H1 (cell line): ENCODE measurements at regions not wholly inside any gene's neighbourhood (a gene's known extent, or its start where the extent isn't known, plus 50 kb on each side); places are given as distances from the start of the nearest gene placed in this dataset.

ENCODE experiments used
- CTCF ChIA-PET: fragments of 300-600 bp; sonication (Branson Sonifier 250); formaldehyde crosslinking; loops from one replicate; lab custom pipeline; 2021; ENCODE audit not compliant: partially characterized antibody; lab: Charles Lee
- POLR2A ChIA-PET: fragments of 300-600 bp; sonication (Branson Sonifier 250); formaldehyde crosslinking; loops from one replicate; lab custom pipeline; 2021; ENCODE audit warnings: inconsistent platforms; ENCODE audit not compliant: partially characterized antibody; lab: Charles Lee
- DNase-seq, 2 experiments: peaks; one replicate each; pipeline versions ENCODE4 v3.0.0 to v3.0.0-alpha.2; 2010 to 2022; ENCODE audit warnings: low spot score in 2 of 2, low read depth in 1 of 2, mixed read lengths in 1 of 2
- FAIRE-seq: peaks from 2 replicates; lab custom pipeline; 2011; peaks lifted over from hg19 to GRCh38; lab: Jason Lieb, UNC
- H2AFZ ChIP-seq: 2 replicates; pipeline ENCODE4 v1.8.1; 2012; ENCODE audit warnings: low read length, inconsistent platforms
- H2AK5ac ChIP-seq: 2 replicates; pipeline ENCODE4 v1.6.1; 2013; ENCODE audit warnings: low read depth, low read length
- H2BK120ac ChIP-seq: replicated peaks from 2 replicates; pipeline ENCODE3; 2013; ENCODE audit warnings: low read depth, low read length, inconsistent platforms
- H2BK12ac ChIP-seq: 2 replicates; pipeline ENCODE4 v1.6.1; 2013; ENCODE audit warnings: low read depth, low read length
- H2BK15ac ChIP-seq: 2 replicates; pipeline ENCODE4 v1.6.1; 2013; ENCODE audit warnings: low read length
- H2BK20ac ChIP-seq: 2 replicates; pipeline ENCODE4 v1.6.1; 2013; ENCODE audit warnings: low read length
- H2BK5ac ChIP-seq: 2 replicates; pipeline ENCODE4 v1.6.1; 2013; ENCODE audit warnings: low read depth, low read length
- H3K14ac ChIP-seq: 2 replicates; pipeline ENCODE4 v1.6.1; 2013; ENCODE audit warnings: inconsistent platforms; ENCODE audit not compliant: insufficient read length
- H3K18ac ChIP-seq: 2 replicates; pipeline ENCODE4 v1.6.1; 2013; ENCODE audit warnings: low read length; ENCODE audit errors: extremely low read depth
- H3K23ac ChIP-seq: 2 replicates; pipeline ENCODE4 v1.6.1; 2013; ENCODE audit warnings: inconsistent platforms; ENCODE audit not compliant: insufficient read length
- H3K23me2 ChIP-seq: 2 replicates; pipeline ENCODE4 v1.6.1; 2013; ENCODE audit warnings: low read depth, low read length
- H3K27ac ChIP-seq: 2 replicates; pipeline ENCODE4 v1.6.1; 2011; ENCODE audit warnings: low read depth, low read length, inconsistent platforms
- H3K27me3 ChIP-seq, 4 experiments: replicated peaks in 1 of 4; 1 replicate in 1 of 4; 2 replicates in 3 of 4; pipeline versions ENCODE4 v1.6.1 to v1.8.1; 2011 to 2013; ENCODE audit warnings: low read length in 3 of 4, mild to moderate bottlenecking in 3 of 4, inconsistent platforms in 2 of 4, mixed read lengths in 2 of 4, moderate library complexity in 1 of 4; ENCODE audit not compliant: control insufficient read depth in 3 of 4, insufficient read depth in 3 of 4; ENCODE audit errors: extremely low read depth in 1 of 4
- H3K36me3 ChIP-seq, 4 experiments: 2 replicates each; pipeline versions ENCODE4 v1.6.1 to v1.8.1; 2011 to 2013; ENCODE audit warnings: mild to moderate bottlenecking in 4 of 4, low read length in 3 of 4, moderate library complexity in 2 of 4, control low read depth in 1 of 4, inconsistent platforms in 1 of 4; ENCODE audit not compliant: insufficient read depth in 4 of 4, control insufficient read depth in 2 of 4
- H3K4ac ChIP-seq: replicated peaks from 2 replicates; pipeline ENCODE3; 2013; ENCODE audit warnings: low read length, low read depth, mixed read lengths, inconsistent platforms; ENCODE audit not compliant: insufficient read length
- H3K4me1 ChIP-seq, 4 experiments: replicated peaks in 1 of 4; 1 replicate in 1 of 4; 2 replicates in 3 of 4; pipeline versions ENCODE4 v1.6.1 to v1.8.1; 2011 to 2013; ENCODE audit warnings: low read length in 3 of 4, inconsistent platforms in 2 of 4, mixed read lengths in 1 of 4; ENCODE audit not compliant: insufficient read depth in 4 of 4, control insufficient read depth in 3 of 4
- H3K4me2 ChIP-seq, 2 experiments: 2 replicates each; pipeline versions ENCODE4 v1.6.1 to v1.8.1; 2011 to 2013; ENCODE audit warnings: low read depth in 2 of 2, low read length in 2 of 2, control low read depth in 1 of 2, inconsistent platforms in 1 of 2, mild to moderate bottlenecking in 1 of 2; ENCODE audit not compliant: insufficient read depth in 1 of 2
- H3K4me3 ChIP-seq, 4 experiments: fragments of 200-600, 300-600 bp in 1 of 4; sonication (generic), shearing (Covaris generic), sonication (Bioruptor Twin) in 1 of 4; 2 replicates each; pipeline versions ENCODE4 v1.5.1 to v1.8.1; 2011 to 2016; ENCODE audit warnings: low read length in 4 of 4, low read depth in 3 of 4, control low read depth in 2 of 4, inconsistent platforms in 2 of 4, mild to moderate bottlenecking in 2 of 4, mixed read lengths in 1 of 4, moderate library complexity in 1 of 4; ENCODE audit not compliant: insufficient read depth in 2 of 4; ENCODE audit errors: extremely low read depth in 1 of 4
- H3K56ac ChIP-seq: replicated peaks from 2 replicates; pipeline ENCODE3; 2013; ENCODE audit warnings: low read depth, mild to moderate bottlenecking, mixed read lengths, low read length, inconsistent platforms; ENCODE audit not compliant: insufficient read length
- H3K79me1 ChIP-seq: 2 replicates; pipeline ENCODE4 v1.6.1; 2013; ENCODE audit warnings: low read depth, low read length, control low read depth
- H3K79me2 ChIP-seq, 2 experiments: 2 replicates each; pipeline versions ENCODE4 v1.6.1 to v1.8.1; 2012 to 2013; ENCODE audit warnings: low read length in 2 of 2, mild to moderate bottlenecking in 2 of 2, inconsistent platforms in 1 of 2; ENCODE audit not compliant: insufficient read depth in 2 of 2, control insufficient read depth in 1 of 2
- H3K9ac ChIP-seq, 4 experiments: replicated peaks in 1 of 4; 1 replicate in 1 of 4; 2 replicates in 3 of 4; pipeline versions ENCODE4 v1.6.1 to v1.8.1; 2011 to 2013; ENCODE audit warnings: low read depth in 3 of 4, low read length in 3 of 4, control low read depth in 2 of 4, mild to moderate bottlenecking in 2 of 4, moderate library complexity in 2 of 4, inconsistent platforms in 1 of 4; ENCODE audit errors: extremely low read depth in 1 of 4
- H3K9me3 ChIP-seq, 2 experiments: 2 replicates each; pipeline versions ENCODE4 v1.6.1 to v1.8.1; 2012 to 2013; ENCODE audit warnings: mild to moderate bottlenecking in 2 of 2, moderate library complexity in 2 of 2, control low read depth in 1 of 2, inconsistent platforms in 1 of 2, low read depth in 1 of 2, low read length in 1 of 2, mixed read lengths in 1 of 2; ENCODE audit not compliant: insufficient read depth in 2 of 2
- H4K20me1 ChIP-seq, 2 experiments: replicated peaks in 1 of 2; 2 replicates each; pipeline versions ENCODE3 to v1.8.1; 2011 to 2013; ENCODE audit warnings: inconsistent platforms in 2 of 2, low read length in 2 of 2, mild to moderate bottlenecking in 1 of 2; ENCODE audit not compliant: insufficient read depth in 2 of 2, control insufficient read depth in 1 of 2
- H4K5ac ChIP-seq: 2 replicates; pipeline ENCODE4 v1.6.1; 2013; ENCODE audit warnings: low read length, low read depth, mixed read lengths, inconsistent platforms; ENCODE audit not compliant: insufficient read length
- H4K8ac ChIP-seq: 2 replicates; pipeline ENCODE4 v1.8.0; 2013; ENCODE audit warnings: mild to moderate bottlenecking, moderate library complexity, low read length, inconsistent platforms; ENCODE audit not compliant: insufficient read depth; ENCODE audit errors: extremely low read depth
- H4K91ac ChIP-seq: replicated peaks from 2 replicates; pipeline ENCODE3; 2013; ENCODE audit warnings: low read length, mixed read lengths, inconsistent platforms; ENCODE audit not compliant: insufficient read length
- BCL11A ChIP-seq, 2 experiments: IDR thresholded peaks; one replicate each; pipeline ENCODE4 v1.6.1; 2011; ENCODE audit warnings: low read depth in 2 of 2, low read length in 2 of 2, mild to moderate bottlenecking in 2 of 2
- CREB1 ChIP-seq: IDR thresholded peaks from 2 replicates; pipeline ENCODE4 v1.6.1; 2012; ENCODE audit warnings: inconsistent platforms
- HDAC2 ChIP-seq, 2 experiments: fragments of 300-600 bp in 1 of 2; sonication (generic) in 1 of 2; IDR thresholded peaks; 2 replicates each; pipeline ENCODE4 v1.6.1; 2011 to 2012; ENCODE audit warnings: low read depth in 2 of 2, low read length in 2 of 2, mild to moderate bottlenecking in 2 of 2, moderate library complexity in 2 of 2, borderline replicate concordance in 1 of 2, inconsistent platforms in 1 of 2
- KDM1A ChIP-seq: fragments of 200-600, 300-600 bp; sonication (generic); IDR thresholded peaks from 2 replicates; pipeline ENCODE4 v1.7.1; 2016; ENCODE audit warnings: mild to moderate bottlenecking, low read length, borderline replicate concordance
- KDM5A ChIP-seq: fragments of 200-600 bp; IDR thresholded peaks from 2 replicates; pipeline ENCODE4 v1.7.1; 2012; ENCODE audit warnings: mild to moderate bottlenecking, low read length, inconsistent platforms, mixed read lengths
- MAFK ChIP-seq: IDR thresholded peaks from 2 replicates; pipeline ENCODE4 v1.6.1; 2012; ENCODE audit warnings: low read depth, mild to moderate bottlenecking, improper control_type of control experiment, low read length
- NRF1 ChIP-seq: IDR thresholded peaks from 2 replicates; pipeline ENCODE4 v1.6.1; 2011; ENCODE audit warnings: mild to moderate bottlenecking, low read depth, low read length, improper control_type of control experiment
- PHF8 ChIP-seq: fragments of 200-600 bp; sonication (generic); conservative IDR thresholded peaks from 2 replicates; pipeline ENCODE4 v1.7.1; 2012; ENCODE audit warnings: low read depth, mild to moderate bottlenecking, inconsistent platforms, low read length, moderate library complexity
- RNF2 ChIP-seq: fragments of 200-900, 300-1000 bp; sonication (generic); IDR thresholded peaks from 2 replicates; pipeline ENCODE4 v1.7.1; 2016; ENCODE audit warnings: borderline replicate concordance, low read depth, mild to moderate bottlenecking, antibody characterized with exemption, low read length; ENCODE audit not compliant: poor library complexity, severe bottlenecking; ENCODE audit errors: missing control alignments
- SIRT6 ChIP-seq: IDR thresholded peaks from one replicate; pipeline ENCODE4 v1.7.1; 2012; ENCODE audit warnings: low read length, inconsistent platforms
- SP1 ChIP-seq: IDR thresholded peaks from 2 replicates; pipeline ENCODE4 v1.6.1; 2011; ENCODE audit warnings: low read depth, low read length
- TAF7 ChIP-seq: optimal IDR thresholded peaks from 2 replicates; pipeline ENCODE3; 2011; ENCODE audit warnings: low read depth, mild to moderate bottlenecking, inconsistent platforms, low read length, moderate library complexity, borderline replicate concordance
- WGBS, 2 experiments: shearing (Covaris generic) in 1 of 2; methylation state at CpG; one replicate each; pipeline versions ENCODE4 v1.1.6 to v1.1.7; 2013 to 2015; ENCODE audit warnings: low lambda C conversion rate in 2 of 2, mixed read lengths in 2 of 2, inconsistent platforms in 1 of 2, low coverage in 1 of 2, missing lambda C conversion rate in 1 of 2; ENCODE audit not compliant: insufficient replicate concordance in 2 of 2, insufficient coverage in 1 of 2, insufficient read length in 1 of 2; ENCODE audit errors: extremely low coverage in 1 of 2, missing lambda C conversion rate in 1 of 2; 5-methylcytosine and 5-hydroxymethylcytosine counted together

DNA sequence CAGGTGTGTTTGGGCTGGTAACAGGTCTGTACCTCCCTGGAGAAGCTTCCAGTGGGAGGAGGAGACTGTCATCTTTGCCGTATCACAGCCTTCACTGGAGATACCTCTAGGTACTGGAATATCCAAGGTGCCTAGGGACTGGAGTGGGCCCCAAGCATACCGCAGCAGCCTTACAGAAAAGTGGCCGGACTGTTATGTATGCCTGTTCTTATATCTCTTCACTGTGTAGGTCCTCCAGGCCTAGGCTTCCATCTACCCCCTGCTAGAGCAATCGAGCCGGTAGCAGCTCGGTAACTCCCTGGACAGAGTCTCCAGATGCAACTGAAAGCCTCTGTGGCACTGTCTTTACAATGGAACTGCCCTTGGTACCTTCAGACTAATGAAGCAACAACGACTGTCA, 277.4 kb upstream of the GRIA3 start:
- Histone ChIP-seq H2AFZ (no peak overlapping the region), H3K4me3 (no peak overlapping the region), H4K5ac (no peak overlapping the region), H4K8ac (no peak overlapping the region), H2BK15ac (no peak overlapping the region), H3K79me1 (no peaks in the 10 kb centered on the region), H4K20me1 (no peaks in the 10 kb centered on the region), H3K9ac (no peak overlapping the region), H2BK120ac (no peak overlapping the region), H3K56ac (no peak overlapping the region), H3K27me3 (no peaks in the 10 kb centered on the region), H2BK5ac (no peak overlapping the region), H2BK20ac (no peak overlapping the region), H3K9me3 (no peaks in the 10 kb centered on the region), H2BK12ac (no peak overlapping the region), H3K79me2 (no peaks in the 10 kb centered on the region), H2AK5ac (no peak overlapping the region), H3K36me3 (no peaks in the 10 kb centered on the region), H3K18ac (no peak overlapping the region), H3K4ac (no peak overlapping the region), H4K91ac (no peak overlapping the region), H3K23me2 (no peaks in the 10 kb centered on the region), H3K4me2 (no peak overlapping the region), H3K4me1 (no peaks in the 10 kb centered on the region), H3K27ac (no peak overlapping the region), H3K23ac (no peak overlapping the region), H3K14ac (no peak overlapping the region)
- POLR2A ChIA-PET = no interaction called here
- 93% methylated on average over 3 of the region's 7 CpGs; no CpG with 5 or more reads in 1 of the 2 experiments for WGBS, 2 experiments
- DNase-seq = no peak
- FAIRE-seq = no peak
- CTCF ChIA-PET = no interaction called here
- TF ChIP-seq PHF8 (no peak), HDAC2 (IDR thresholded peaks at IDR 0.05; ENCODE audit: borderline replicate concordance in 1 of 2, low read depth in 2 of 2, low read length in 2 of 2) (no peak), NRF1 (no peak), SP1 (no peak), CREB1 (no peak), MAFK (no peak), SIRT6 (no peak), KDM1A (no peak), TAF7 (no peak), KDM5A (no peak), BCL11A (IDR thresholded peaks at IDR 0.05; ENCODE audit: low read depth in 2 of 2, low read length in 2 of 2) (no peak), RNF2 (no peak)
